Upper lobe of left lung (tissue), 4 donors: ENCODE measurements at regions not wholly inside any gene's neighbourhood (a gene's known extent, or its start where the extent isn't known, plus 50 kb on each side); places are given as distances from the start of the nearest gene placed in this dataset.

Source experiments
- POLR2A ChIP-seq, 4 donors: fragments of 450-650 bp; IDR thresholded peaks; one replicate each; pipeline ENCODE4 v1.5.1; 2016 to 2017; ENCODE audit warnings: antibody characterized with exemption in 4 of 4, mild to moderate bottlenecking in 2 of 4
- TF ChIP-seq, protein P1 (sequence below), 6 experiments: fragments of 450-650 bp in 4 of 6; fragments of 200-600 bp in 2 of 6; sonication (generic) in 2 of 6; IDR thresholded peaks; one replicate each; pipeline ENCODE4 v1.5.1; 2016 to 2019; ENCODE audit warnings: antibody characterized with exemption in 6 of 6

DNA sequence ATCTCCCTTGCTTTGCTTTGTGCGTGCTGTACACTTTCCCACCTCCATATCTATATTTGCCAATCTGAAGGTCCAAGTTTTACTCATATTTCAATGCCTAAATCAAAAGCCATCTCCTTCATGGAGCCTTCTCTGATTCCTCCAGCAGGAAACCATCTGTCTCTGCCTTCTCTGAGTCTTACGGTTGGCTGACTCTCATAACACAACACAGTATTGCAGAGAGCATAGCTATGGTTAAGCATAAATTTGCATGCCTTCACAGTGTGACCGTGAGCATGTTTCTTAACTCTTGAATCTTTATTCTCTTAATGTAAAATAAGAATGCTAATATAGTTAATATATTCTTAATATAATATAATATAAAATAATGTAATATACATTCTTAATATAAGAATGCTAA, 136.8 kb upstream of the PPP2R2B start:
- TF ChIP-seq, protein P1, sequence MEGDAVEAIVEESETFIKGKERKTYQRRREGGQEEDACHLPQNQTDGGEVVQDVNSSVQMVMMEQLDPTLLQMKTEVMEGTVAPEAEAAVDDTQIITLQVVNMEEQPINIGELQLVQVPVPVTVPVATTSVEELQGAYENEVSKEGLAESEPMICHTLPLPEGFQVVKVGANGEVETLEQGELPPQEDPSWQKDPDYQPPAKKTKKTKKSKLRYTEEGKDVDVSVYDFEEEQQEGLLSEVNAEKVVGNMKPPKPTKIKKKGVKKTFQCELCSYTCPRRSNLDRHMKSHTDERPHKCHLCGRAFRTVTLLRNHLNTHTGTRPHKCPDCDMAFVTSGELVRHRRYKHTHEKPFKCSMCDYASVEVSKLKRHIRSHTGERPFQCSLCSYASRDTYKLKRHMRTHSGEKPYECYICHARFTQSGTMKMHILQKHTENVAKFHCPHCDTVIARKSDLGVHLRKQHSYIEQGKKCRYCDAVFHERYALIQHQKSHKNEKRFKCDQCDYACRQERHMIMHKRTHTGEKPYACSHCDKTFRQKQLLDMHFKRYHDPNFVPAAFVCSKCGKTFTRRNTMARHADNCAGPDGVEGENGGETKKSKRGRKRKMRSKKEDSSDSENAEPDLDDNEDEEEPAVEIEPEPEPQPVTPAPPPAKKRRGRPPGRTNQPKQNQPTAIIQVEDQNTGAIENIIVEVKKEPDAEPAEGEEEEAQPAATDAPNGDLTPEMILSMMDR (IDR thresholded peaks at IDR 0.05) = no peak
- TF ChIP-seq POLR2A (IDR thresholded peaks at IDR 0.05) = no peak
